IMR-90 (cell line): ENCODE measurements at regions not wholly inside any gene's neighbourhood (a gene's known extent, or its start where the extent isn't known, plus 50 kb on each side); places are given as distances from the start of the nearest gene placed in this dataset.

Experiments used
- ATAC-seq: fragments of 200-7000 bp; cut with Tn5 transposase; 2 replicates; pipeline ENCODE4 v1.9.1; 2020; ENCODE audit warnings: low read depth, mild to moderate bottlenecking, moderate library complexity
- BruUV-seq: library from RNA; stranded (reverse); fragments of 400-500 nt; replicated peaks from 2 replicates; lab custom pipeline; 2021; lab: Mats Ljungman, UMichigan
- CTCF ChIA-PET: fragments of 300-600 bp; formaldehyde crosslinking; extraction: SDS; loops from one replicate; lab custom pipeline; 2021; ENCODE audit warnings: antibody characterized with exemption; lab: Yijun Ruan, JAX
- POLR2A ChIA-PET: fragments of 300-600 bp; sonication (Branson Sonifier 250); formaldehyde crosslinking; loops from one replicate; lab custom pipeline; 2022; ENCODE audit warnings: antibody characterized with exemption; ENCODE audit not compliant: unreplicated experiment; lab: Charles Lee
- DNase-seq: peaks from one replicate; pipeline ENCODE4 v3.0.0; 2013
- H2AFZ ChIP-seq: replicated peaks from 2 replicates; pipeline ENCODE3; 2013; ENCODE audit warnings: low read length, mild to moderate bottlenecking; ENCODE audit not compliant: poor library complexity
- H2AK5ac ChIP-seq: 2 replicates; pipeline ENCODE4 v1.6.1; 2013; ENCODE audit warnings: low read depth, low read length, inconsistent platforms
- H2AK9ac ChIP-seq: replicated peaks from 2 replicates; pipeline ENCODE3; 2013; ENCODE audit warnings: mild to moderate bottlenecking, low read depth, low read length, moderate library complexity; ENCODE audit not compliant: poor library complexity
- H2BK120ac ChIP-seq: 2 replicates; pipeline ENCODE4 v1.6.1; 2013; ENCODE audit warnings: low read depth, low read length, inconsistent platforms
- H2BK15ac ChIP-seq: 3 replicates; pipeline ENCODE4 v1.6.1; 2013; ENCODE audit warnings: low read depth, low read length, inconsistent platforms
- H2BK20ac ChIP-seq: 2 replicates; pipeline ENCODE4 v1.6.1; 2013; ENCODE audit warnings: low read depth, mild to moderate bottlenecking, inconsistent platforms, low read length, moderate library complexity
- H2BK5ac ChIP-seq: 2 replicates; pipeline ENCODE4 v1.6.1; 2013; ENCODE audit warnings: mild to moderate bottlenecking, low read depth, low read length, inconsistent platforms; ENCODE audit not compliant: poor library complexity, severe bottlenecking
- H3K14ac ChIP-seq: replicated peaks from 2 replicates; pipeline ENCODE4 v1.6.1; 2013; ENCODE audit warnings: low read depth, low read length, inconsistent platforms
- H3K18ac ChIP-seq: 2 replicates; pipeline ENCODE4 v1.6.1; 2013; ENCODE audit warnings: low read depth, low read length, control low read depth
- H3K23ac ChIP-seq: 2 replicates; pipeline ENCODE4 v1.6.1; 2013; ENCODE audit warnings: low read depth, low read length, inconsistent platforms
- H3K27ac ChIP-seq: 2 replicates; pipeline ENCODE4 v1.5.1; 2013; ENCODE audit warnings: mild to moderate bottlenecking, control low read depth, low read length; ENCODE audit not compliant: insufficient read depth
- H3K27me3 ChIP-seq: 2 replicates; pipeline ENCODE4 v1.6.1; 2013; ENCODE audit warnings: low read length; ENCODE audit not compliant: control insufficient read depth, insufficient read depth
- H3K36me3 ChIP-seq: 2 replicates; pipeline ENCODE4 v1.6.1; 2013; ENCODE audit warnings: low read length, mixed read lengths; ENCODE audit not compliant: control insufficient read depth, insufficient read depth
- H3K4ac ChIP-seq: 2 replicates; pipeline ENCODE4 v1.6.1; 2013; ENCODE audit warnings: low read depth, low read length, inconsistent platforms
- H3K4me1 ChIP-seq: 2 replicates; pipeline ENCODE4 v1.6.1; 2013; ENCODE audit warnings: low read length, mixed read lengths; ENCODE audit not compliant: control insufficient read depth, insufficient read depth
- H3K4me2 ChIP-seq: 2 replicates; pipeline ENCODE4 v1.6.1; 2013; ENCODE audit warnings: low read depth, mild to moderate bottlenecking, control low read depth, low read length, moderate library complexity
- H3K4me3 ChIP-seq: 2 replicates; pipeline ENCODE4 v1.5.1; 2013; ENCODE audit warnings: low read depth, mild to moderate bottlenecking, control low read depth, low read length, moderate library complexity; ENCODE audit not compliant: insufficient read depth
- H3K56ac ChIP-seq: 2 replicates; pipeline ENCODE4 v1.6.1; 2013; ENCODE audit warnings: low read length, inconsistent platforms; ENCODE audit not compliant: insufficient read depth; ENCODE audit errors: extremely low read depth
- H3K79me1 ChIP-seq, 2 experiments: 2 replicates each; pipeline ENCODE4 v1.6.1; 2013; ENCODE audit warnings: low read length in 2 of 2, inconsistent platforms in 1 of 2, low read depth in 1 of 2
- H3K9ac ChIP-seq: 2 replicates; pipeline ENCODE4 v1.6.1; 2013; ENCODE audit warnings: low read depth, low read length, control low read depth
- H3K9me1 ChIP-seq: 2 replicates; pipeline ENCODE4 v1.6.1; 2013; ENCODE audit warnings: low read length, inconsistent platforms; ENCODE audit not compliant: insufficient read depth
- H3K9me3 ChIP-seq: 2 replicates; pipeline ENCODE4 v1.6.1; 2013; ENCODE audit warnings: low read length; ENCODE audit not compliant: control insufficient read depth, insufficient read depth
- H4K20me1 ChIP-seq: 2 replicates; pipeline ENCODE4 v1.6.1; 2013; ENCODE audit warnings: low read length, inconsistent platforms; ENCODE audit not compliant: insufficient read depth
- H4K5ac ChIP-seq: 2 replicates; pipeline ENCODE4 v1.6.1; 2013; ENCODE audit warnings: mild to moderate bottlenecking, low read depth, low read length, control low read depth
- H4K8ac ChIP-seq, 2 experiments: 2 replicates each; pipeline ENCODE4 v1.6.1; 2013; ENCODE audit warnings: low read depth in 2 of 2, low read length in 2 of 2, control low read depth in 1 of 2, inconsistent platforms in 1 of 2
- H4K91ac ChIP-seq: 2 replicates; pipeline ENCODE4 v1.6.1; 2013; ENCODE audit warnings: low read depth, low read length, inconsistent platforms; ENCODE audit not compliant: insufficient read depth
- BHLHE40 ChIP-seq: fragments of 150-350 bp; IDR thresholded peaks from 2 replicates; pipeline ENCODE4 v1.6.1; 2016; ENCODE audit warnings: mild to moderate bottlenecking, low read depth, low read length
- CEBPB ChIP-seq: IDR thresholded peaks from 2 replicates; pipeline ENCODE4 v1.6.1; 2012; ENCODE audit warnings: low read depth, low read length, improper control_type of control experiment
- CHD1 ChIP-seq: IDR thresholded peaks from 2 replicates; pipeline ENCODE4 v1.6.1; 2012; ENCODE audit warnings: low read depth, low read length, improper control_type of control experiment
- FOS ChIP-seq: fragments of 150-350 bp; IDR thresholded peaks from 2 replicates; pipeline ENCODE4 v1.6.1; 2016; ENCODE audit warnings: low read depth, low read length
- MAFK ChIP-seq: IDR thresholded peaks from 2 replicates; pipeline ENCODE4 v1.6.1; 2012; ENCODE audit warnings: low read depth, low read length, improper control_type of control experiment
- MAZ ChIP-seq: IDR thresholded peaks from 2 replicates; pipeline ENCODE4 v1.6.1; 2012; ENCODE audit warnings: low read depth, mild to moderate bottlenecking, low read length, improper control_type of control experiment, moderate library complexity, borderline replicate concordance
- MXI1 ChIP-seq: IDR thresholded peaks from 2 replicates; pipeline ENCODE4 v1.6.1; 2012; ENCODE audit warnings: low read depth, mild to moderate bottlenecking, low read length, moderate library complexity, borderline replicate concordance
- NFE2L2 ChIP-seq: fragments of 150-350 bp; IDR thresholded peaks from 2 replicates; pipeline ENCODE4 v1.6.1; 2016; ENCODE audit warnings: low read depth, mild to moderate bottlenecking, low read length
- RAD21 ChIP-seq: IDR thresholded peaks from 2 replicates; pipeline ENCODE4 v1.6.1; 2012; ENCODE audit warnings: low read length, improper control_type of control experiment
- RCOR1 ChIP-seq: IDR thresholded peaks from 2 replicates; pipeline ENCODE4 v1.6.1; 2012; ENCODE audit warnings: mild to moderate bottlenecking, low read length, improper control_type of control experiment; ENCODE audit not compliant: insufficient replicate concordance
- RFX5 ChIP-seq: IDR thresholded peaks from 2 replicates; pipeline ENCODE4 v1.8.0; 2012; ENCODE audit warnings: low read depth, mild to moderate bottlenecking, low read length, moderate library complexity
- SMC3 ChIP-seq: fragments of 150-350 bp; IDR thresholded peaks from 2 replicates; pipeline ENCODE4 v1.6.1; 2016; ENCODE audit warnings: low read depth, mild to moderate bottlenecking, antibody characterized with exemption, low read length, moderate library complexity
- whole genome bisulfite sequencing, 2 experiments: methylation state at CpG; one replicate each; pipeline versions ENCODE4 v1.1.5 to v1.1.7; 2013; ENCODE audit warnings: missing lambda C conversion rate in 2 of 2; ENCODE audit not compliant: insufficient read length in 1 of 2; ENCODE audit errors: extremely low coverage in 2 of 2; 5-methylcytosine and 5-hydroxymethylcytosine counted together
- dilution Hi-C: fragments of 300-500 bp; cut with HindIII; formaldehyde crosslinking; loops from one replicate; pipeline ENCODE4 v1.14.3; 2018; ENCODE audit warnings: low sequenced_read_pairs; ENCODE audit not compliant: unreplicated experiment
- in situ Hi-C: fragments of 300-500 bp; cut with MboI; formaldehyde crosslinking; loops from 3 replicates; pipeline ENCODE4 v1.14.3; 2019; ENCODE audit warnings: low sequenced_read_pairs, inconsistent platforms, mixed read lengths
- intact Hi-C: fragments of 100-400 bp; cut with micrococcal nuclease; formaldehyde crosslinking; loops from 2 replicates; pipeline ENCODE4 v1.10.0; 2022
- TF ChIP-seq, protein P1 (sequence below): conservative IDR thresholded peaks from 2 replicates; pipeline ENCODE4 v1.5.1; 2012; ENCODE audit warnings: mild to moderate bottlenecking, low read depth, low read length, improper control_type of control experiment
- TF ChIP-seq, protein P2 (sequence below): fragments of 150-350 bp; IDR thresholded peaks from 2 replicates; pipeline ENCODE4 v1.6.1; 2016; ENCODE audit warnings: low read depth, mild to moderate bottlenecking, low read length, moderate library complexity, borderline replicate concordance
- TF ChIP-seq, protein P3 (sequence below): fragments of 150-350 bp; IDR thresholded peaks from 2 replicates; pipeline ENCODE4 v1.6.1; 2017; ENCODE audit warnings: mild to moderate bottlenecking, antibody characterized with exemption, low read length, low read depth

DNA sequence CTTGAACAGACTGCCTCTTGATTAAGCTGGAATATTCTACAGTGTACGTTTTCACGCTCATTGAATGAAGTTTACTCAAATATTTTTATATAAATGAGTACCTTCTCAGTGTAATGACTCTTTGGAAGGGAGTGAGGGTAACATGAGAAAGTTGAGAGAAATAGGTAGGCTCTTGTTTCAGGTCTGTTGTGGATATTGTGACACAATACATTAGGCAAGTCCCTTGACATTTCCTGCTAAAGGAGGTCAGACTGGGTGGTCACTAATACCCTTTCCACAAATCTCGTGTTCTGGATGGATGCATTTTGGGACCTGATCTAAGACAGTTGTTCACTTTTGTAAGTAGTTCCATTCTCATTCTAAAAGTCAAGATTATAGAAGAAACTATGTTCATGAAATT lies 324.8 kb upstream of the AZI2 start:
- H3K23ac ChIP-seq: no peak overlapping the region
- no peak overlapping the region for H3K9ac ChIP-seq
- intact Hi-C loops: no loop called here
- peaks cover 2% of the 10 kb centered on the region; the same call in 1 of the 2 replicates for H3K27me3 ChIP-seq
- H2BK5ac ChIP-seq: no peak overlapping the region
- H3K9me1 ChIP-seq: no peaks in the 10 kb centered on the region
- no peak overlapping the region for H4K8ac ChIP-seq
- H3K18ac ChIP-seq: no peak overlapping the region
- H3K14ac ChIP-seq: no peak overlapping the region
- no peak overlapping the region for H3K27ac ChIP-seq
- no peak overlapping the region for H2BK20ac ChIP-seq
- H2AK5ac ChIP-seq: no peak overlapping the region
- ATAC-seq: no peak
- no CpG with 5 or more reads among the region's 3 CpGs for WGBS, 2 experiments
- no TSS peak for BruUV-seq
- no peak overlapping the region for H3K56ac ChIP-seq
- H3K79me1 ChIP-seq: no peaks in the 10 kb centered on the region
- ChIA-PET CTCF (no interaction called here), POLR2A (no interaction called here)
- DNase-seq: no peak
- H2BK15ac ChIP-seq: no peak overlapping the region
- no peaks in the 10 kb centered on the region for H4K20me1 ChIP-seq
- no peak overlapping the region for H3K4me3 ChIP-seq
- no peak overlapping the region for H3K4me2 ChIP-seq
- H3K36me3 ChIP-seq: no peaks in the 10 kb centered on the region
- no peak overlapping the region for H2AK9ac ChIP-seq
- no peak overlapping the region for H2BK120ac ChIP-seq
- dilution Hi-C loops: no loop called here
- H3K4me1 ChIP-seq: no peaks in the 10 kb centered on the region
- no peak overlapping the region for H4K91ac ChIP-seq
- TF ChIP-seq, protein P1, sequence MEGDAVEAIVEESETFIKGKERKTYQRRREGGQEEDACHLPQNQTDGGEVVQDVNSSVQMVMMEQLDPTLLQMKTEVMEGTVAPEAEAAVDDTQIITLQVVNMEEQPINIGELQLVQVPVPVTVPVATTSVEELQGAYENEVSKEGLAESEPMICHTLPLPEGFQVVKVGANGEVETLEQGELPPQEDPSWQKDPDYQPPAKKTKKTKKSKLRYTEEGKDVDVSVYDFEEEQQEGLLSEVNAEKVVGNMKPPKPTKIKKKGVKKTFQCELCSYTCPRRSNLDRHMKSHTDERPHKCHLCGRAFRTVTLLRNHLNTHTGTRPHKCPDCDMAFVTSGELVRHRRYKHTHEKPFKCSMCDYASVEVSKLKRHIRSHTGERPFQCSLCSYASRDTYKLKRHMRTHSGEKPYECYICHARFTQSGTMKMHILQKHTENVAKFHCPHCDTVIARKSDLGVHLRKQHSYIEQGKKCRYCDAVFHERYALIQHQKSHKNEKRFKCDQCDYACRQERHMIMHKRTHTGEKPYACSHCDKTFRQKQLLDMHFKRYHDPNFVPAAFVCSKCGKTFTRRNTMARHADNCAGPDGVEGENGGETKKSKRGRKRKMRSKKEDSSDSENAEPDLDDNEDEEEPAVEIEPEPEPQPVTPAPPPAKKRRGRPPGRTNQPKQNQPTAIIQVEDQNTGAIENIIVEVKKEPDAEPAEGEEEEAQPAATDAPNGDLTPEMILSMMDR: no peak
- TF ChIP-seq SMC3 (no peak), RAD21 (no peak), MAFK (no peak), FOS (no peak), CEBPB (no peak), RFX5 (no peak), MAZ (no peak), NFE2L2 (no peak), CHD1 (no peak), RCOR1 (no peak), MXI1 (no peak), BHLHE40 (no peak)
- TF ChIP-seq, protein P2, sequence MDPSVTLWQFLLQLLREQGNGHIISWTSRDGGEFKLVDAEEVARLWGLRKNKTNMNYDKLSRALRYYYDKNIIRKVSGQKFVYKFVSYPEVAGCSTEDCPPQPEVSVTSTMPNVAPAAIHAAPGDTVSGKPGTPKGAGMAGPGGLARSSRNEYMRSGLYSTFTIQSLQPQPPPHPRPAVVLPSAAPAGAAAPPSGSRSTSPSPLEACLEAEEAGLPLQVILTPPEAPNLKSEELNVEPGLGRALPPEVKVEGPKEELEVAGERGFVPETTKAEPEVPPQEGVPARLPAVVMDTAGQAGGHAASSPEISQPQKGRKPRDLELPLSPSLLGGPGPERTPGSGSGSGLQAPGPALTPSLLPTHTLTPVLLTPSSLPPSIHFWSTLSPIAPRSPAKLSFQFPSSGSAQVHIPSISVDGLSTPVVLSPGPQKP: no peak
- TF ChIP-seq, protein P3, sequence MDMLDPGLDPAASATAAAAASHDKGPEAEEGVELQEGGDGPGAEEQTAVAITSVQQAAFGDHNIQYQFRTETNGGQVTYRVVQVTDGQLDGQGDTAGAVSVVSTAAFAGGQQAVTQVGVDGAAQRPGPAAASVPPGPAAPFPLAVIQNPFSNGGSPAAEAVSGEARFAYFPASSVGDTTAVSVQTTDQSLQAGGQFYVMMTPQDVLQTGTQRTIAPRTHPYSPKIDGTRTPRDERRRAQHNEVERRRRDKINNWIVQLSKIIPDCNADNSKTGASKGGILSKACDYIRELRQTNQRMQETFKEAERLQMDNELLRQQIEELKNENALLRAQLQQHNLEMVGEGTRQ: no peak
- H2AFZ ChIP-seq: no peak overlapping the region
- H4K5ac ChIP-seq: no peak overlapping the region
- in situ Hi-C loops: no loop called here
- H3K9me3 ChIP-seq: no peaks in the 10 kb centered on the region
- no peak overlapping the region for H3K4ac ChIP-seq
